Heart left ventricle (tissue), 16 donors: ENCODE measurements at regions not wholly inside any gene's neighbourhood (a gene's known extent, or its start where the extent isn't known, plus 50 kb on each side); places are given as distances from the start of the nearest gene placed in this dataset.
A peak's percentile ranks its signal among the peaks of the same experiment; 100 is the strongest.

ENCODE experiments used
- ATAC-seq, 4 donors: fragments of 200-7000 bp; cut with Tn5 transposase; one replicate each; pipeline ENCODE4 v1.9.1; 2020 to 2022; ENCODE audit warnings: moderate library complexity in 4 of 4, mild to moderate bottlenecking in 3 of 4, moderate number of reproducible peaks in 1 of 4
- DNase-seq, 5 donors: peaks; one replicate each; pipeline ENCODE4 v3.0.0-alpha.2; 2020
- H3K27ac ChIP-seq, 12 donors: fragments of 200-600 bp; sonication (generic) in 4 of 12; one replicate each; pipeline versions ENCODE4 v1.5.0 to v1.8.0; 2016 to 2022; ENCODE audit warnings: mild to moderate bottlenecking in 2 of 12
- H3K27me3 ChIP-seq, 9 donors: fragments of 200-600 bp; sonication (generic) in 2 of 9; one replicate each; pipeline versions ENCODE4 v1.5.1 to v1.8.0; 2016 to 2022; ENCODE audit warnings: mild to moderate bottlenecking in 3 of 9
- H3K36me3 ChIP-seq, 9 donors: fragments of 200-600 bp; sonication (generic) in 2 of 9; one replicate each; pipeline versions ENCODE4 v1.5.0 to v1.8.0; 2018 to 2022; ENCODE audit warnings: mild to moderate bottlenecking in 2 of 9
- H3K4me1 ChIP-seq, 12 donors: fragments of 200-600 bp; sonication (generic) in 4 of 12; one replicate each; pipeline versions ENCODE4 v1.5.0 to v1.8.0; 2016 to 2022; ENCODE audit warnings: mild to moderate bottlenecking in 3 of 12
- H3K4me3 ChIP-seq, 12 donors: fragments of 200-600 bp; sonication (generic) in 4 of 12; one replicate each; pipeline versions ENCODE4 v1.5.0 to v1.8.0; 2017 to 2022; ENCODE audit warnings: mild to moderate bottlenecking in 9 of 12, moderate library complexity in 4 of 12
- H3K9me3 ChIP-seq, 12 donors: fragments of 200-600 bp; sonication (generic) in 4 of 12; one replicate each; pipeline versions ENCODE4 v1.5.0 to v1.8.0; 2016 to 2022; ENCODE audit warnings: mild to moderate bottlenecking in 1 of 12
- CTCF ChIP-seq, 12 donors: fragments of 200-600 bp; sonication (generic) in 4 of 12; IDR thresholded peaks; one replicate each; pipeline versions ENCODE4 v1.5.0 to v1.8.0; 2018 to 2022; ENCODE audit warnings: antibody characterized with exemption in 12 of 12, mild to moderate bottlenecking in 5 of 12
- POLR2A ChIP-seq, 2 donors: fragments of 450-650 bp; IDR thresholded peaks; one replicate each; pipeline ENCODE4 v1.6.1; 2017; ENCODE audit warnings: antibody characterized with exemption in 2 of 2, mild to moderate bottlenecking in 2 of 2, moderate library complexity in 2 of 2
- WGBS, 4 donors: extraction: QIAGEN DNeasy Blood & Tissue Kit in 2 of 4; methylation state at CpG; one replicate each; pipeline versions ENCODE4 v1.1.5 to v1.1.7; 2013 to 2018; 5-methylcytosine and 5-hydroxymethylcytosine counted together
- intact Hi-C, 10 donors: fragments of 100-400 bp; cut with DNase I; formaldehyde crosslinking; loops; one replicate each; pipeline versions ENCODE4 v1.11.1 to v1.14.2; 2022
- donor health status: ischemic (EF 13 %, LVEDD 7.1; RV severe dilation, severe dysfunction).
- donor health status: healthy with polysubstance abuse.
- donor health status: DM: no; HTN: yes; CAD: no.
- donor health status: DM: no; HTN: no; CAD: no.
- donor health status: ischemic (EF 25% LVEDD 6.9; RV normal size, moderate dysfunction).
- donor health status: ischemic (EF 25% LVEDD 5.7; RV mildly dilated, moderate dysfunction).
- donor health status: healthy.
- donor health status: DM: yes; HTN: yes; CAD: no.
- donor health status: ischemic (EF 35%, LVEDD 5.7; RV mildly dilated, moderate dysfunction).
- donor health status: nonischemic (EF 11% LVEDD 7.7; RV severe dilation, severe dysfunction).
- donor health status: DM: yes; HTN: yes; CAD: no.
- donor health status: PGD.
- donor health status: ischemic (EF 29% LVEDD 5.4; RV normal size, mild dysfunction).
- donor health status: nonischemic (EF 23%, LVEDD 6.1; RV moderate dilation, normal function).

DNA sequence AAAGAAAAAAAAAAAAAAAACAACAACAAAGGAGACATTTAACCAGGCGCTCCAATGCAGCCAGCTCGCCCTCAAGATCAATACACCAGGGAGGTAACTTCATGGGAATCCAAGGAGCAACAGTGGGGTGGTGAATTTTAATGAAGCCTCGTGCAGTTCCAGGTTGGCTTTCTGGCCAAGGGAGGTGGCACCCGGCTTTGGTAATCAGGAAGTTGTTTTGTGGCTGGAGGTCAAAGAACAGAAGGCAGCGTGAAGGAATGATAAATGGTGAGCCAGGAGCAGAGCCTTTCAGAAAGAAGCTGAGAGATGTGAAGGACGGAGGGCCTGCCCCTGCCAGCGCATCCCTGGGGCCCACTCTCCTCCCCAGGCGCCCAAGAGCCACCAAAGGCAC lies 188.2 kb upstream of the TSC22D1 start:
- intact Hi-C loops, result loop anchor here in 1 of 10 donors (5.0 kb wide), 1 partner anchor 187 kb away; the partner anchor contains the start of gene TSC22D1

DNA sequence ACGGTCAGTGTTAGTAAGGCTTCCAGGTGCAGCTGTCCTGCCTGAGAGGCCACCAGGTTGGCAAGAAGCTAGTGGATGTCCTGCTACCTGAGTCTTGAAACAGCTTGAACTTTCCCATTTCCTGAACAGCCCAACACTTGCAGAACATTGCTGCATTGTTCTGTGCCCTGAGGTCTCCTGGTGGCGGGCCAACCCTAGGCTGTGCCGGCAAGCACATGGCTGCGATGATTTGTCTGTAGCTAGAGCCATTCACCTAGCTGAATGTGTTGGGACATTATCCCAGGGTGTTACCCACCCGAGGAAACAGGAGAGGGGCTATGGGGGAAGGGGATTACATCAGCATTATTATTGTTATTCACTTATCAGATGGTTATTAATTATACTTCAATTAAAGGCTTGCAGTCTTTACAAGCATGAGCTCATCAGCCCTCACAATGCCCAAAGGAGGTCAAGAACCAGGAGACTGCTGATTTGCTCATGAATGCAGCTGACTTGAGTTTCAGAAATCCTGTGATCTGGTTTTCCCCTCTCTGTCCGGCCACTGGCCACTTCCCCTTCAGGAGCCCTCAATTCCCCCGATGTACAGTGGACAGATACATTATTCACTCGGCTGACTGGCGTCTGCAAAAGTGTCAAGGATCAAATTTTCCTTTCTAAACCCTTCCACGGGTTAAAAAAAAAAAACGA lies 187.6 kb upstream of the TSC22D1 start:
- no peak overlapping the region for H3K4me3 ChIP-seq
- TF ChIP-seq POLR2A (IDR thresholded peaks at IDR 0.05) (no peak), CTCF (IDR thresholded peaks at IDR 0.05) (no peak)
- ATAC-seq (peak; percentile 64 to 81 (median 72)), DNase-seq (peak in 4 of 5 donors; percentile 19 to 67 (median 38))
- intact Hi-C loops, result loop anchor here in 1 of 10 donors (5.0 kb wide), 1 partner anchor 186 kb away; the partner anchor contains the start of gene TSC22D1
- no peaks in the 10 kb centered on the region for H3K27me3 ChIP-seq
- H3K4me1 ChIP-seq, result peaks cover 0 to 29% (median 9%) of the 10 kb centered on the region in 12 donors
- no peaks in the 10 kb centered on the region for H3K36me3 ChIP-seq
- whole genome bisulfite sequencing, 4 donors, result 38 to 59% (median 52%) methylated on average over 9 to 11 of the region's 11 CpGs
- H3K27ac ChIP-seq, result peak overlapping the region in 5 of 12 donors; percentile 7 to 46 (median 27)
- no peaks in the 10 kb centered on the region for H3K9me3 ChIP-seq

More for the DNA sequence above, 188.2 kb upstream of the TSC22D1 start:
- WGBS, 4 donors, result 47 to 56% (median 55%) methylated on average over 8 of the region's 8 CpGs
- TF ChIP-seq CTCF (IDR thresholded peaks at IDR 0.05) (no peak), POLR2A (IDR thresholded peaks at IDR 0.05) (no peak)
- H3K27ac ChIP-seq, result peak overlapping the region in 5 of 12 donors; percentile 7 to 46 (median 27)
- ATAC-seq (no peak), DNase-seq (no peak)
- H3K9me3 ChIP-seq, result no peaks in the 10 kb centered on the region
- H3K36me3 ChIP-seq, result no peaks in the 10 kb centered on the region
- no peak overlapping the region for H3K4me3 ChIP-seq
- H3K27me3 ChIP-seq, result no peaks in the 10 kb centered on the region
- peaks cover 0 to 34% (median 10%) of the 10 kb centered on the region in 12 donors for H3K4me1 ChIP-seq

DNA sequence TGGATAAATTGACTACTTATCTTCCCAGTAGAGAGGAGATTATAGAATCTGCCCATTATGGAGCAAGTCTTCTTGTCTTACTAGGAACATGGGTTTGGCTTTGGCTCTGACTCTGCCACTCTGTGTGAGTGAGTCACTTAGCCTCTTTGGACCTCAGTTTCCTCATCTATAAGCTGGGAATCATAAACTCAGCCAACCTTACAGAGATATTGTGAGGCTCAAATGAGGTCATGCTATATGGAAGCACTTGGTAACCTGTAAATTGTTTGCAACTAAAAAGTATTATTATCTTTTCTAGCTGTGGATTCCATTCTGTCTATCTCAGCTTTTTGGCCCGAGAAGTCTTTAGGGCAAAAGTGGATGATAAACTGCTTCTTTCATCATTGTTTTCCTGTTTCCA lies 186.8 kb upstream of the TSC22D1 start:
- Histone ChIP-seq H3K4me1 (peaks cover 0 to 24% (median 9%) of the 10 kb centered on the region in 12 donors), H3K9me3 (no peaks in the 10 kb centered on the region), H3K27ac (peak overlapping the region in 1 of 12 donors; percentile 46), H3K4me3 (no peak overlapping the region), H3K27me3 (no peaks in the 10 kb centered on the region), H3K36me3 (no peaks in the 10 kb centered on the region)
- ATAC-seq (no peak), DNase-seq (no peak)
- WGBS, 4 donors, result 83 to 96% (median 90%) methylated on average over 1 of the region's 1 CpG
- intact Hi-C loops, result loop anchor here in 1 of 10 donors (5.0 kb wide), 1 partner anchor 186 kb away; the partner anchor contains the start of gene TSC22D1
- TF ChIP-seq CTCF (IDR thresholded peaks at IDR 0.05) (no peak), POLR2A (IDR thresholded peaks at IDR 0.05) (no peak)

DNA sequence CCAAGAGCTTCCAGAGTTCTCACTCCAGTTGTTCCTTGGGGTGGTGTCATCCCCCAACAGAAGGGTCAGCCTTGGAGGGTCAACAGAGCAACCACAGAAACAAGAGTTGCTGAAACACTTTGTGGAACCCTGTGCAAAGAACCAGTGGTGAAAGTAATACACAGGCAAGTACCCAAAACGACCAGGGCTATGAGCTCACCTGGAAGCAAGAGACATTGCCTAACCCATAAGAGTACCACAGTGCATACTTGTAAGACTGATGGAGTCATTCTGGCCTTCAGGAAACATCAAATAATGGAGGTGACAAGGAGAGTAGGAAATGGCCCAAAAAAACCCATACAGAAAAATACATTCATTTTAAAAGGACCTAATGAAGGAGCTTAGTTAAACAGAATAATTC lies 184.3 kb upstream of the TSC22D1 start:
- 75 to 82% (median 78%) methylated on average over 1 of the region's 1 CpG for WGBS, 4 donors
- H3K4me3 ChIP-seq, result no peak overlapping the region
- no peaks in the 10 kb centered on the region for H3K27me3 ChIP-seq
- peak overlapping the region in 1 of 12 donors; percentile 40 for H3K27ac ChIP-seq
- ATAC-seq (no peak), DNase-seq (no peak)
- H3K9me3 ChIP-seq, result no peaks in the 10 kb centered on the region
- H3K36me3 ChIP-seq, result no peaks in the 10 kb centered on the region
- intact Hi-C loops, result loop anchor here in 1 of 10 donors (5.0 kb wide), 1 partner anchor 183 kb away; the partner anchor contains the start of gene TSC22D1
- TF ChIP-seq POLR2A (IDR thresholded peaks at IDR 0.05), result no peak
- H3K4me1 ChIP-seq, result peaks cover 0 to 33% (median 11%) of the 10 kb centered on the region in 12 donors
